KMS-11 (cell line): ENCODE measurements at regions not wholly inside any gene's neighbourhood (a gene's known extent, or its start where the extent isn't known, plus 50 kb on each side); places are given as distances from the start of the nearest gene placed in this dataset.

Source experiments
- H2AFZ ChIP-seq: fragments of 200-600 bp; sonication (generic); 2 replicates; pipeline ENCODE4 v1.6.1; 2016; ENCODE audit warnings: antibody characterized with exemption, mixed run types, low read depth
- H3K27ac ChIP-seq: fragments of 200-600 bp; sonication (generic); 2 replicates; pipeline ENCODE4 v1.6.1; 2016; ENCODE audit warnings: mild to moderate bottlenecking, mixed run types
- H3K27me3 ChIP-seq: fragments of 200-600 bp; sonication (generic); 2 replicates; pipeline ENCODE4 v1.6.1; 2017; ENCODE audit warnings: mild to moderate bottlenecking, low read depth, mixed run types, moderate library complexity; ENCODE audit not compliant: insufficient read depth
- H3K36me3 ChIP-seq: fragments of 200-600 bp; sonication (generic); 2 replicates; pipeline ENCODE4 v1.6.1; 2017; ENCODE audit warnings: mild to moderate bottlenecking, mixed run types; ENCODE audit not compliant: insufficient read depth
- H3K4me1 ChIP-seq: fragments of 200-600 bp; sonication (generic); 2 replicates; pipeline ENCODE4 v1.6.1; 2016; ENCODE audit warnings: mild to moderate bottlenecking, low read depth, mixed run types; ENCODE audit not compliant: poor library complexity, severe bottlenecking
- H3K4me2 ChIP-seq: fragments of 200-600 bp; sonication (generic); 2 replicates; pipeline ENCODE4 v1.7.0; 2016; ENCODE audit warnings: mild to moderate bottlenecking, mixed run types
- H3K4me3 ChIP-seq: fragments of 200-600 bp; sonication (generic); IDR thresholded peaks from 2 replicates; pipeline ENCODE4 v1.6.1; 2017; ENCODE audit warnings: low read depth, low read length, mixed read lengths; ENCODE audit not compliant: insufficient read depth
- H3K79me2 ChIP-seq: fragments of 200-600 bp; sonication (generic); 2 replicates; pipeline ENCODE4 v1.6.1; 2016; ENCODE audit warnings: low read depth, mixed run types; ENCODE audit not compliant: insufficient read depth
- H3K9ac ChIP-seq: fragments of 200-600 bp; sonication (generic); 2 replicates; pipeline ENCODE4 v1.6.1; 2016; ENCODE audit warnings: mild to moderate bottlenecking, mixed run types
- H4K20me1 ChIP-seq: fragments of 200-600 bp; sonication (generic); 2 replicates; pipeline ENCODE4 v1.6.1; 2016; ENCODE audit warnings: mild to moderate bottlenecking, mixed run types; ENCODE audit not compliant: insufficient read depth
- CTCF ChIP-seq: fragments of 200-600 bp; sonication (generic); conservative IDR thresholded peaks from 2 replicates; pipeline ENCODE4 v1.6.1; 2017; ENCODE audit warnings: low read depth, mild to moderate bottlenecking, antibody characterized with exemption, low read length, moderate library complexity, mixed read lengths

GRCh38 chr11:70500076-70500847 is 101.9 kb downstream of the CTTN start:
- Histone ChIP-seq H3K27me3 (no peaks in the 10 kb centered on the region), H3K4me3 (no peak overlapping the region), H3K36me3 (no peaks in the 10 kb centered on the region), H2AFZ (no peak overlapping the region), H3K4me2 (no peak overlapping the region), H3K4me1 (no peaks in the 10 kb centered on the region), H4K20me1 (no peaks in the 10 kb centered on the region), H3K9ac (no peak overlapping the region), H3K27ac (no peak overlapping the region), H3K79me2 (no peaks in the 10 kb centered on the region)
- no peak for TF ChIP-seq CTCF

- Histone ChIP-seq H3K27me3 (no peaks in the 10 kb centered on the region), H3K4me1 (no peaks in the 10 kb centered on the region), H4K20me1 (no peaks in the 10 kb centered on the region), H3K36me3 (no peaks in the 10 kb centered on the region), H3K4me3 (no peak overlapping the region), H3K79me2 (no peaks in the 10 kb centered on the region), H3K27ac (no peak overlapping the region), H3K9ac (no peak overlapping the region), H2AFZ (no peak overlapping the region), H3K4me2 (no peak overlapping the region)
- TF ChIP-seq CTCF, result no peak
Measured at GRCh38 chr11:70501051-70501901, 102.9 kb downstream of the CTTN start.

GRCh38 chr11:70501933-70502540 is 103.7 kb downstream of the CTTN start:
- Histone ChIP-seq H3K9ac (no peak overlapping the region), H4K20me1 (no peaks in the 10 kb centered on the region), H2AFZ (no peak overlapping the region), H3K4me1 (no peaks in the 10 kb centered on the region), H3K79me2 (no peaks in the 10 kb centered on the region), H3K27ac (no peak overlapping the region), H3K4me3 (no peak overlapping the region), H3K27me3 (no peaks in the 10 kb centered on the region), H3K4me2 (no peak overlapping the region), H3K36me3 (no peaks in the 10 kb centered on the region)
- TF ChIP-seq CTCF, result no peak

GRCh38 chr11:70502677-70503467 is 104.5 kb downstream of the CTTN start:
- Histone ChIP-seq H4K20me1 (no peaks in the 10 kb centered on the region), H2AFZ (no peak overlapping the region), H3K4me1 (no peaks in the 10 kb centered on the region), H3K36me3 (no peaks in the 10 kb centered on the region), H3K79me2 (no peaks in the 10 kb centered on the region), H3K9ac (no peak overlapping the region), H3K4me2 (no peak overlapping the region), H3K27ac (no peak overlapping the region), H3K27me3 (no peaks in the 10 kb centered on the region), H3K4me3 (no peak overlapping the region)
- TF ChIP-seq CTCF, result no peak
